WTC11 (cell line): ENCODE measurements at regions not wholly inside any gene's neighbourhood (a gene's known extent, or its start where the extent isn't known, plus 50 kb on each side); places are given as distances from the start of the nearest gene placed in this dataset.

Experiments used
- CTCF ChIP-seq: fragments of 200-600 bp; IDR thresholded peaks from 2 replicates; pipeline ENCODE4 v1.8.0; 2022; ENCODE audit warnings: antibody characterized with exemption
- IRF1 ChIP-seq: sonication (generic); formaldehyde crosslinking; IDR thresholded peaks from 2 replicates; pipeline ENCODE4 v1.8.0; 2023; ENCODE audit warnings: missing genetic modification reagents
- PRDM15 ChIP-seq: sonication (generic); formaldehyde crosslinking; IDR thresholded peaks from 2 replicates; pipeline ENCODE4 v1.8.0; 2022; ENCODE audit warnings: missing genetic modification reagents
- SMAD3 ChIP-seq: sonication (generic); formaldehyde crosslinking; IDR thresholded peaks from 2 replicates; pipeline ENCODE4 v1.8.0; 2022; ENCODE audit warnings: missing genetic modification reagents, mild to moderate bottlenecking, borderline replicate concordance
- ZMAT4 ChIP-seq: fragments of 250-450 bp; sonication (Bioruptor Pico); IDR thresholded peaks from 2 replicates; pipeline ENCODE4 v1.9.0; 2021; ENCODE audit warnings: mild to moderate bottlenecking

GRCh38 chr4:4606321-4606720 is 64.5 kb upstream of the STX18 start:
- no peak for TF ChIP-seq IRF1 (CRISPR knock-in tag)
- TF ChIP-seq PRDM15, result no peak
- no peak for TF ChIP-seq ZMAT4 (CRISPR knock-in tag)
- TF ChIP-seq SMAD3 (CRISPR knock-in tag), result no peak
- no peak for TF ChIP-seq CTCF
